Activated T-helper 2 cell treated with anti-CD3 and anti-CD28 coated beads, Interferon-gamma antibody, Interleukin-2, Interleukin-4, amounts not matched to agents 10 μg/mL and 5 μg/mL and 100 μg/mL, durations not matched to agents 14 hours and 24 hours and 36 hours (primary cell): ENCODE measurements at regions not wholly inside any gene's neighbourhood (a gene's known extent, or its start where the extent isn't known, plus 50 kb on each side); places are given as distances from the start of the nearest gene placed in this dataset.
"Not testable (repeated sequence)": the region's sequence is repeated elsewhere in the genome, so short reads cannot be mapped to it uniquely, and the experiment has no call there.

Experiments
- DNase-seq: peaks from one replicate; pipeline ENCODE4 v3.0.0; 2021; ENCODE audit warnings: low spot score
- H3K27ac Mint-ChIP-seq: one replicate; pipeline ENCODE4 v1.8.0; 2021; ENCODE audit warnings: mixed read lengths
- H3K27me3 Mint-ChIP-seq: one replicate; pipeline ENCODE4 v1.8.0; 2021; ENCODE audit warnings: low read depth, mixed read lengths
- H3K36me3 Mint-ChIP-seq: one replicate; pipeline ENCODE4 v1.8.0; 2021; ENCODE audit warnings: low read depth, mixed read lengths
- H3K4me1 Mint-ChIP-seq: one replicate; pipeline ENCODE4 v1.8.0; 2021; ENCODE audit warnings: low read depth, mixed read lengths
- H3K4me3 Mint-ChIP-seq: one replicate; pipeline ENCODE4 v1.8.0; 2021; ENCODE audit warnings: low read depth, mild to moderate bottlenecking, moderate library complexity, mixed read lengths
- H3K9me3 Mint-ChIP-seq: one replicate; pipeline ENCODE4 v1.8.0; 2021; ENCODE audit warnings: mixed read lengths
- intact Hi-C: fragments of 100-400 bp; cut with micrococcal nuclease; formaldehyde crosslinking; loops from one replicate; pipeline ENCODE4 v1.15.1; 2023

GRCh38 chr1:189810639-189811038 lies 667.0 kb downstream of the BRINP3 start:
- H3K27ac Mint-ChIP-seq, H3K4me3 Mint-ChIP-seq, H3K4me1 Mint-ChIP-seq, H3K9me3 Mint-ChIP-seq, intact Hi-C loops, H3K36me3 Mint-ChIP-seq, DNase-seq, H3K27me3 Mint-ChIP-seq: not testable (repeated sequence)

GRCh38 chr1:189811960-189812359 lies 665.7 kb downstream of the BRINP3 start:
- no peaks in the 10 kb centered on the region for H3K9me3 Mint-ChIP-seq
- no peaks in the 10 kb centered on the region for H3K4me1 Mint-ChIP-seq
- DNase-seq = no peak
- H3K36me3 Mint-ChIP-seq = no peaks in the 10 kb centered on the region
- H3K27me3 Mint-ChIP-seq = no peaks in the 10 kb centered on the region
- intact Hi-C loops = no loop called here
- H3K27ac Mint-ChIP-seq = no peak overlapping the region
- no peak overlapping the region for H3K4me3 Mint-ChIP-seq

GRCh38 chr1:189816558-189816957 lies 661.1 kb downstream of the BRINP3 start:
- Mint-ChIP-seq H3K4me3 (no peak overlapping the region), H3K4me1 (no peaks in the 10 kb centered on the region), H3K9me3 (peaks cover 4% of the 10 kb centered on the region), H3K36me3 (no peaks in the 10 kb centered on the region), H3K27me3 (no peaks in the 10 kb centered on the region), H3K27ac (no peak overlapping the region)
- intact Hi-C loops = no loop called here
- no peak for DNase-seq

GRCh38 chr1:189819751-189820150 lies 657.9 kb downstream of the BRINP3 start:
- H3K4me3 Mint-ChIP-seq = no peak overlapping the region
- intact Hi-C loops = no loop called here
- DNase-seq = no peak
- H3K36me3 Mint-ChIP-seq = no peaks in the 10 kb centered on the region
- H3K4me1 Mint-ChIP-seq = no peaks in the 10 kb centered on the region
- H3K27ac Mint-ChIP-seq = no peak overlapping the region
- peaks cover 12% of the 10 kb centered on the region for H3K9me3 Mint-ChIP-seq
- H3K27me3 Mint-ChIP-seq = no peaks in the 10 kb centered on the region

- Mint-ChIP-seq H3K9me3 (peaks cover 15% of the 10 kb centered on the region), H3K27me3 (no peaks in the 10 kb centered on the region), H3K27ac (no peak overlapping the region), H3K36me3 (no peaks in the 10 kb centered on the region), H3K4me1 (no peaks in the 10 kb centered on the region), H3K4me3 (no peak overlapping the region)
- no peak for DNase-seq
- intact Hi-C loops = no loop called here
These were observed 655.8 kb downstream of the BRINP3 start for GRCh38 chr1:189821833-189822232.

GRCh38 chr1:189834813-189835212 lies 642.9 kb downstream of the BRINP3 start:
- intact Hi-C loops = no loop called here
- Mint-ChIP-seq H3K27me3 (no peaks in the 10 kb centered on the region), H3K36me3 (no peaks in the 10 kb centered on the region)

GRCh38 chr1:189847613-189848012 lies 630.1 kb downstream of the BRINP3 start:
- H3K4me3 Mint-ChIP-seq = no peak overlapping the region
- no peaks in the 10 kb centered on the region for H3K27me3 Mint-ChIP-seq
- H3K9me3 Mint-ChIP-seq = peaks cover 14% of the 10 kb centered on the region
- intact Hi-C loops = no loop called here
- H3K36me3 Mint-ChIP-seq = no peaks in the 10 kb centered on the region
- no peak for DNase-seq
- no peak overlapping the region for H3K27ac Mint-ChIP-seq
- no peaks in the 10 kb centered on the region for H3K4me1 Mint-ChIP-seq

More at GRCh38 chr1:189834813-189835212, 642.9 kb downstream of the BRINP3 start:
- no peak overlapping the region for H3K4me3 Mint-ChIP-seq
- peaks cover 13% of the 10 kb centered on the region for H3K9me3 Mint-ChIP-seq
- DNase-seq = no peak
- H3K4me1 Mint-ChIP-seq = no peaks in the 10 kb centered on the region
- H3K27ac Mint-ChIP-seq = no peak overlapping the region

- no peaks in the 10 kb centered on the region for H3K27me3 Mint-ChIP-seq
- no peak overlapping the region for H3K27ac Mint-ChIP-seq
- no peak overlapping the region for H3K4me3 Mint-ChIP-seq
- intact Hi-C loops = no loop called here
- H3K4me1 Mint-ChIP-seq = no peaks in the 10 kb centered on the region
- H3K36me3 Mint-ChIP-seq = no peaks in the 10 kb centered on the region
- no peak for DNase-seq
- peaks cover 23% of the 10 kb centered on the region for H3K9me3 Mint-ChIP-seq
These were observed 625.8 kb downstream of the BRINP3 start for GRCh38 chr1:189851806-189852367.

GRCh38 chr1:189859385-189859977 lies 618.2 kb downstream of the BRINP3 start:
- no peak overlapping the region for H3K27ac Mint-ChIP-seq
- H3K36me3 Mint-ChIP-seq = no peaks in the 10 kb centered on the region
- no peaks in the 10 kb centered on the region for H3K27me3 Mint-ChIP-seq
- intact Hi-C loops = no loop called here
- no peaks in the 10 kb centered on the region for H3K4me1 Mint-ChIP-seq
- no peak for DNase-seq
- H3K9me3 Mint-ChIP-seq = peaks cover 26% of the 10 kb centered on the region
- no peak overlapping the region for H3K4me3 Mint-ChIP-seq

- H3K36me3 Mint-ChIP-seq = no peaks in the 10 kb centered on the region
- no peaks in the 10 kb centered on the region for H3K4me1 Mint-ChIP-seq
- H3K27me3 Mint-ChIP-seq = no peaks in the 10 kb centered on the region
- intact Hi-C loops = no loop called here
- no peak overlapping the region for H3K27ac Mint-ChIP-seq
- H3K9me3 Mint-ChIP-seq = no peaks in the 10 kb centered on the region
- no peak for DNase-seq
- no peak overlapping the region for H3K4me3 Mint-ChIP-seq
These were observed 611.1 kb downstream of the BRINP3 start for GRCh38 chr1:189866606-189867005.

GRCh38 chr1:189868021-189868420 lies 609.6 kb downstream of the BRINP3 start:
- Mint-ChIP-seq H3K27me3 (no peaks in the 10 kb centered on the region), H3K9me3 (no peaks in the 10 kb centered on the region), H3K4me1 (no peaks in the 10 kb centered on the region), H3K36me3 (no peaks in the 10 kb centered on the region), H3K27ac (no peak overlapping the region), H3K4me3 (no peak overlapping the region)
- intact Hi-C loops = no loop called here
- no peak for DNase-seq

- H3K4me1 Mint-ChIP-seq = no peaks in the 10 kb centered on the region
- H3K27ac Mint-ChIP-seq = no peak overlapping the region
- no peak for DNase-seq
- H3K27me3 Mint-ChIP-seq = no peaks in the 10 kb centered on the region
- intact Hi-C loops = no loop called here
- peaks cover 8% of the 10 kb centered on the region for H3K9me3 Mint-ChIP-seq
- no peak overlapping the region for H3K4me3 Mint-ChIP-seq
- H3K36me3 Mint-ChIP-seq = no peaks in the 10 kb centered on the region
These were observed 602.8 kb downstream of the BRINP3 start for GRCh38 chr1:189874715-189875435.

- Mint-ChIP-seq H3K9me3 (peaks cover 12% of the 10 kb centered on the region), H3K27me3 (no peaks in the 10 kb centered on the region), H3K4me3 (no peak overlapping the region), H3K4me1 (no peaks in the 10 kb centered on the region), H3K27ac (no peak overlapping the region), H3K36me3 (no peaks in the 10 kb centered on the region)
- intact Hi-C loops = no loop called here
- DNase-seq = no peak
These were observed 597.5 kb downstream of the BRINP3 start for GRCh38 chr1:189880135-189880534.
